ENCODE measurements at regions not wholly inside any gene's neighbourhood (a gene's known extent, or its start where the extent isn't known, plus 50 kb on each side); places are given as distances from the start of the nearest gene placed in this dataset.

DNA sequence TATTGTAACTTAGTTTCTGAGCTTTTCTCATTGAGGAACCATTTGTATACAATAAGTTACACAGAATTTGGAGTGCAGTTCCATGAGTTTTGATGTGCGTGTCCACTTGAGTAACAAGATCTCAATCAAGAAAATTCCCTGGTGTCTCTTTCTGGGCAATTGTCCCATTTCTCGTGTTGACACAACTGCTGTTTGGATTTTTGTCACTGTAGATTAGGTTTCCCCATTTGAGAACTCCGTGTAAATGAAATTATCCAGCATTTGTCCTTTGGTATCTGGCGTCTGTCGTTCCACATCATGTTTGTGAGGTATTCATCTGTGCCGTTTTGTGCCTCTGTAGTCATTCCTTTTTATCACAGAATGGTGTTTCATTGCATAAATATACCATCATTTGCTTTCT lies 547.0 kb downstream of the TBC1D22A start:
- H3K4me3 ChIP-seq = no peak overlapping the region
- H3K36me3 ChIP-seq = no peaks in the 10 kb centered on the region
- peaks cover 0 to 18% (median 9%) of the 10 kb centered on the region in 8 donors for H3K9me3 ChIP-seq
- no peak overlapping the region for H3K27ac ChIP-seq
- 80 to 84% (median 82%) methylated on average over 6 of the region's 6 CpGs for WGBS, 5 donors
- peaks cover 0 to 4% (median 0%) of the 10 kb centered on the region in 6 donors for H3K4me1 ChIP-seq
- no peaks in the 10 kb centered on the region for H3K27me3 ChIP-seq (replicated peaks in 1 of 7)
- TF ChIP-seq, protein P1, sequence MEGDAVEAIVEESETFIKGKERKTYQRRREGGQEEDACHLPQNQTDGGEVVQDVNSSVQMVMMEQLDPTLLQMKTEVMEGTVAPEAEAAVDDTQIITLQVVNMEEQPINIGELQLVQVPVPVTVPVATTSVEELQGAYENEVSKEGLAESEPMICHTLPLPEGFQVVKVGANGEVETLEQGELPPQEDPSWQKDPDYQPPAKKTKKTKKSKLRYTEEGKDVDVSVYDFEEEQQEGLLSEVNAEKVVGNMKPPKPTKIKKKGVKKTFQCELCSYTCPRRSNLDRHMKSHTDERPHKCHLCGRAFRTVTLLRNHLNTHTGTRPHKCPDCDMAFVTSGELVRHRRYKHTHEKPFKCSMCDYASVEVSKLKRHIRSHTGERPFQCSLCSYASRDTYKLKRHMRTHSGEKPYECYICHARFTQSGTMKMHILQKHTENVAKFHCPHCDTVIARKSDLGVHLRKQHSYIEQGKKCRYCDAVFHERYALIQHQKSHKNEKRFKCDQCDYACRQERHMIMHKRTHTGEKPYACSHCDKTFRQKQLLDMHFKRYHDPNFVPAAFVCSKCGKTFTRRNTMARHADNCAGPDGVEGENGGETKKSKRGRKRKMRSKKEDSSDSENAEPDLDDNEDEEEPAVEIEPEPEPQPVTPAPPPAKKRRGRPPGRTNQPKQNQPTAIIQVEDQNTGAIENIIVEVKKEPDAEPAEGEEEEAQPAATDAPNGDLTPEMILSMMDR (IDR thresholded peaks at IDR 0.05 in 8 of 11, conservative IDR thresholded peaks at IDR 0.05 in 3 of 11) = no peak
- TF ChIP-seq POLR2AphosphoS5 (IDR thresholded peaks at IDR 0.05) = no peak
- no peak for TF ChIP-seq POLR2A (IDR thresholded peaks at IDR 0.05)
- intact Hi-C loops (cut with DNase I; ENCODE audit: low total_unique reads) = no loop called here
- DNase-seq = no peak

DNA sequence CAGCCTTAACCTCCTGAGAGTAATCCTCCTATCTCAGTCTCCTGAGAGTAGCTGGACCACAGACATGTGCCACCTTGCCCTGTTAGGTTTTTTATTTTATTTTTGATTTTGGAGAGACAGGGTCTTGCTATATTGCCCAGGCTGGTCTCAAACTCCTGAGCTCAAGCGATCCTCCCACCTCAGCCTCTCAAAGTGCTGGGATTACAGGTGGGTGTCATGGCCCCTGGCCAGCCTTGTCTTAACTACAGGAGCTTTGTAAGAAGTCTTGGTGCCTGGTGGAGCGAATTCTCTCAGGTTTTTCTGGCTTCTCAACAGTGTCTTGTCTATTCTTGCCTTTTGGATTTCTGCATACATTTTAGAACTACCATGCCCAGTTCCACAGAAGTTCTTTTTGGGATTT lies 546.4 kb downstream of the TBC1D22A start:
- WGBS, 5 donors = 79 to 89% (median 83%) methylated on average over 2 of the region's 2 CpGs
- intact Hi-C loops (cut with DNase I; ENCODE audit: low total_unique reads) = no loop called here
- peaks cover 0 to 18% (median 9%) of the 10 kb centered on the region in 8 donors for H3K9me3 ChIP-seq
- peaks cover 0 to 4% (median 0%) of the 10 kb centered on the region in 6 donors for H3K4me1 ChIP-seq
- H3K4me3 ChIP-seq = no peak overlapping the region
- no peak for DNase-seq
- H3K36me3 ChIP-seq = no peaks in the 10 kb centered on the region
- TF ChIP-seq, protein P1 (IDR thresholded peaks at IDR 0.05 in 8 of 11, conservative IDR thresholded peaks at IDR 0.05 in 3 of 11) = no peak
- TF ChIP-seq POLR2A (IDR thresholded peaks at IDR 0.05) (no peak), POLR2AphosphoS5 (IDR thresholded peaks at IDR 0.05) (no peak)
- peak overlapping the region in 2 of 8 donors; percentile 16 to 26 for H3K27ac ChIP-seq
- H3K27me3 ChIP-seq (replicated peaks in 1 of 7) = no peaks in the 10 kb centered on the region

GRCh38 chr22:47307822-47308221 lies 545.4 kb downstream of the TBC1D22A start:
- intact Hi-C loops (cut with DNase I; ENCODE audit: low total_unique reads) = no loop called here
- WGBS, 5 donors = 78 to 87% (median 83%) methylated on average over 6 of the region's 6 CpGs
- H3K27ac ChIP-seq = peak overlapping the region in 2 of 8 donors; percentile 16 to 26
- H3K4me1 ChIP-seq = peaks cover 0 to 4% (median 0%) of the 10 kb centered on the region in 6 donors
- no peaks in the 10 kb centered on the region for H3K27me3 ChIP-seq (replicated peaks in 1 of 7)
- no peak overlapping the region for H3K4me3 ChIP-seq
- no peaks in the 10 kb centered on the region for H3K36me3 ChIP-seq
- TF ChIP-seq, protein P1 (IDR thresholded peaks at IDR 0.05 in 8 of 11, conservative IDR thresholded peaks at IDR 0.05 in 3 of 11) = no peak
- TF ChIP-seq POLR2A (IDR thresholded peaks at IDR 0.05) = no peak
- TF ChIP-seq POLR2AphosphoS5 (IDR thresholded peaks at IDR 0.05) = no peak
- no peak for DNase-seq
- H3K9me3 ChIP-seq = peaks cover 0 to 18% (median 7%) of the 10 kb centered on the region in 8 donors

DNA sequence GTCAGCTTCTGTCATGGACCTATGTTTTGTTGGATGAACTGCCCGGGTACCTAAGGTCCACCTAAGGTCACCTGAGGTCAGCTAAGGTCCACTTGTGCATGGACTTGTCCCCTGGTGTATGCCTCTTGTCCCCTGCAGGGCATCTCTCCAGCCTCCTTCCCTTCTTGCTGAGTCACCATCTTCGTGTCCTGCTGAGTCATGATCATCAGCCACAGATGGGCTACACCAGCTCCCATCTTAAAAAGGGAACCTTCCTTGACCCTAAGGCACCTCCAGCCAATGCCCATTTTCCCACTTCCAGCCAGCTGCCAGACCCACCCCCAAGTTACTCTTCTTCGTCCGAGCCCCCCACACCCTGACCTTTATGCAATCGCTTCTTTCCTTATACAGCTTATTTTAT lies 544.9 kb downstream of the TBC1D22A start:
- TF ChIP-seq POLR2AphosphoS5 (IDR thresholded peaks at IDR 0.05) (no peak), POLR2A (IDR thresholded peaks at IDR 0.05) (no peak)
- TF ChIP-seq, protein P1 (IDR thresholded peaks at IDR 0.05 in 8 of 11, conservative IDR thresholded peaks at IDR 0.05 in 3 of 11) = no peak
- DNase-seq = no peak
- peaks cover 0 to 4% (median 0%) of the 10 kb centered on the region in 6 donors for H3K4me1 ChIP-seq
- WGBS, 5 donors = 74 to 78% (median 75%) methylated on average over 5 of the region's 5 CpGs
- peaks cover 0 to 13% (median 2%) of the 10 kb centered on the region in 8 donors for H3K9me3 ChIP-seq
- H3K4me3 ChIP-seq = no peak overlapping the region
- intact Hi-C loops (cut with DNase I; ENCODE audit: low total_unique reads) = no loop called here
- no peaks in the 10 kb centered on the region for H3K27me3 ChIP-seq (replicated peaks in 1 of 7)
- no peaks in the 10 kb centered on the region for H3K36me3 ChIP-seq
- H3K27ac ChIP-seq = no peak overlapping the region

Measured in spleen (tissue), 11 donors.